ENCODE measurements at regions not wholly inside any gene's neighbourhood (a gene's known extent, or its start where the extent isn't known, plus 50 kb on each side); places are given as distances from the start of the nearest gene placed in this dataset.

GRCh38 chr1:4973341-4973740 lies 318.9 kb downstream of the AJAP1 start:
- Mint-ChIP-seq H3K4me1 (peaks cover 3% of the 10 kb centered on the region; the same call in 2 of the 3 replicates), H3K27me3 (ENCODE audit: insufficient read depth, low read depth, poor library complexity) (no peaks in the 10 kb centered on the region), H3K27ac (no peak overlapping the region), H3K36me3 (ENCODE audit: low read depth) (no peaks in the 10 kb centered on the region; the same call in 2 of the 3 replicates), H3K4me3 (no peak overlapping the region), H3K9me3 (peaks cover 8% of the 10 kb centered on the region; the same call in 2 of the 3 replicates)
- TF ChIP-seq ETS1 (IDR thresholded peaks at IDR 0.05), result no peak
- no peak for TF ChIP-seq ZNF331 (CRISPR knock-in tag; IDR thresholded peaks at IDR 0.05; ENCODE audit: low read depth)
- TF ChIP-seq EZH2phosphoT487 (IDR thresholded peaks at IDR 0.05; ENCODE audit: unreplicated experiment), result no peak
- no peak for TF ChIP-seq NANOG (IDR thresholded peaks at IDR 0.05; ENCODE audit: borderline replicate concordance)
- TF ChIP-seq JUNB (IDR thresholded peaks at IDR 0.05; ENCODE audit: unreplicated experiment), result no peak
- TF ChIP-seq, protein P1, sequence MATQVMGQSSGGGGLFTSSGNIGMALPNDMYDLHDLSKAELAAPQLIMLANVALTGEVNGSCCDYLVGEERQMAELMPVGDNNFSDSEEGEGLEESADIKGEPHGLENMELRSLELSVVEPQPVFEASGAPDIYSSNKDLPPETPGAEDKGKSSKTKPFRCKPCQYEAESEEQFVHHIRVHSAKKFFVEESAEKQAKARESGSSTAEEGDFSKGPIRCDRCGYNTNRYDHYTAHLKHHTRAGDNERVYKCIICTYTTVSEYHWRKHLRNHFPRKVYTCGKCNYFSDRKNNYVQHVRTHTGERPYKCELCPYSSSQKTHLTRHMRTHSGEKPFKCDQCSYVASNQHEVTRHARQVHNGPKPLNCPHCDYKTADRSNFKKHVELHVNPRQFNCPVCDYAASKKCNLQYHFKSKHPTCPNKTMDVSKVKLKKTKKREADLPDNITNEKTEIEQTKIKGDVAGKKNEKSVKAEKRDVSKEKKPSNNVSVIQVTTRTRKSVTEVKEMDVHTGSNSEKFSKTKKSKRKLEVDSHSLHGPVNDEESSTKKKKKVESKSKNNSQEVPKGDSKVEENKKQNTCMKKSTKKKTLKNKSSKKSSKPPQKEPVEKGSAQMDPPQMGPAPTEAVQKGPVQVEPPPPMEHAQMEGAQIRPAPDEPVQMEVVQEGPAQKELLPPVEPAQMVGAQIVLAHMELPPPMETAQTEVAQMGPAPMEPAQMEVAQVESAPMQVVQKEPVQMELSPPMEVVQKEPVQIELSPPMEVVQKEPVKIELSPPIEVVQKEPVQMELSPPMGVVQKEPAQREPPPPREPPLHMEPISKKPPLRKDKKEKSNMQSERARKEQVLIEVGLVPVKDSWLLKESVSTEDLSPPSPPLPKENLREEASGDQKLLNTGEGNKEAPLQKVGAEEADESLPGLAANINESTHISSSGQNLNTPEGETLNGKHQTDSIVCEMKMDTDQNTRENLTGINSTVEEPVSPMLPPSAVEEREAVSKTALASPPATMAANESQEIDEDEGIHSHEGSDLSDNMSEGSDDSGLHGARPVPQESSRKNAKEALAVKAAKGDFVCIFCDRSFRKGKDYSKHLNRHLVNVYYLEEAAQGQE (IDR thresholded peaks at IDR 0.05; ENCODE audit: unreplicated experiment), result no peak
- no peak for TF ChIP-seq STAT1 (IDR thresholded peaks at IDR 0.05; ENCODE audit: unreplicated experiment)
- TF ChIP-seq, protein P2, sequence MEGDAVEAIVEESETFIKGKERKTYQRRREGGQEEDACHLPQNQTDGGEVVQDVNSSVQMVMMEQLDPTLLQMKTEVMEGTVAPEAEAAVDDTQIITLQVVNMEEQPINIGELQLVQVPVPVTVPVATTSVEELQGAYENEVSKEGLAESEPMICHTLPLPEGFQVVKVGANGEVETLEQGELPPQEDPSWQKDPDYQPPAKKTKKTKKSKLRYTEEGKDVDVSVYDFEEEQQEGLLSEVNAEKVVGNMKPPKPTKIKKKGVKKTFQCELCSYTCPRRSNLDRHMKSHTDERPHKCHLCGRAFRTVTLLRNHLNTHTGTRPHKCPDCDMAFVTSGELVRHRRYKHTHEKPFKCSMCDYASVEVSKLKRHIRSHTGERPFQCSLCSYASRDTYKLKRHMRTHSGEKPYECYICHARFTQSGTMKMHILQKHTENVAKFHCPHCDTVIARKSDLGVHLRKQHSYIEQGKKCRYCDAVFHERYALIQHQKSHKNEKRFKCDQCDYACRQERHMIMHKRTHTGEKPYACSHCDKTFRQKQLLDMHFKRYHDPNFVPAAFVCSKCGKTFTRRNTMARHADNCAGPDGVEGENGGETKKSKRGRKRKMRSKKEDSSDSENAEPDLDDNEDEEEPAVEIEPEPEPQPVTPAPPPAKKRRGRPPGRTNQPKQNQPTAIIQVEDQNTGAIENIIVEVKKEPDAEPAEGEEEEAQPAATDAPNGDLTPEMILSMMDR (conservative IDR thresholded peaks at IDR 0.05; ENCODE audit: low read depth in 2 of 2), result no peak
- TF ChIP-seq EZH2 (IDR thresholded peaks at IDR 0.05; ENCODE audit: low read depth, unreplicated experiment), result no peak
- TF ChIP-seq, protein P3, sequence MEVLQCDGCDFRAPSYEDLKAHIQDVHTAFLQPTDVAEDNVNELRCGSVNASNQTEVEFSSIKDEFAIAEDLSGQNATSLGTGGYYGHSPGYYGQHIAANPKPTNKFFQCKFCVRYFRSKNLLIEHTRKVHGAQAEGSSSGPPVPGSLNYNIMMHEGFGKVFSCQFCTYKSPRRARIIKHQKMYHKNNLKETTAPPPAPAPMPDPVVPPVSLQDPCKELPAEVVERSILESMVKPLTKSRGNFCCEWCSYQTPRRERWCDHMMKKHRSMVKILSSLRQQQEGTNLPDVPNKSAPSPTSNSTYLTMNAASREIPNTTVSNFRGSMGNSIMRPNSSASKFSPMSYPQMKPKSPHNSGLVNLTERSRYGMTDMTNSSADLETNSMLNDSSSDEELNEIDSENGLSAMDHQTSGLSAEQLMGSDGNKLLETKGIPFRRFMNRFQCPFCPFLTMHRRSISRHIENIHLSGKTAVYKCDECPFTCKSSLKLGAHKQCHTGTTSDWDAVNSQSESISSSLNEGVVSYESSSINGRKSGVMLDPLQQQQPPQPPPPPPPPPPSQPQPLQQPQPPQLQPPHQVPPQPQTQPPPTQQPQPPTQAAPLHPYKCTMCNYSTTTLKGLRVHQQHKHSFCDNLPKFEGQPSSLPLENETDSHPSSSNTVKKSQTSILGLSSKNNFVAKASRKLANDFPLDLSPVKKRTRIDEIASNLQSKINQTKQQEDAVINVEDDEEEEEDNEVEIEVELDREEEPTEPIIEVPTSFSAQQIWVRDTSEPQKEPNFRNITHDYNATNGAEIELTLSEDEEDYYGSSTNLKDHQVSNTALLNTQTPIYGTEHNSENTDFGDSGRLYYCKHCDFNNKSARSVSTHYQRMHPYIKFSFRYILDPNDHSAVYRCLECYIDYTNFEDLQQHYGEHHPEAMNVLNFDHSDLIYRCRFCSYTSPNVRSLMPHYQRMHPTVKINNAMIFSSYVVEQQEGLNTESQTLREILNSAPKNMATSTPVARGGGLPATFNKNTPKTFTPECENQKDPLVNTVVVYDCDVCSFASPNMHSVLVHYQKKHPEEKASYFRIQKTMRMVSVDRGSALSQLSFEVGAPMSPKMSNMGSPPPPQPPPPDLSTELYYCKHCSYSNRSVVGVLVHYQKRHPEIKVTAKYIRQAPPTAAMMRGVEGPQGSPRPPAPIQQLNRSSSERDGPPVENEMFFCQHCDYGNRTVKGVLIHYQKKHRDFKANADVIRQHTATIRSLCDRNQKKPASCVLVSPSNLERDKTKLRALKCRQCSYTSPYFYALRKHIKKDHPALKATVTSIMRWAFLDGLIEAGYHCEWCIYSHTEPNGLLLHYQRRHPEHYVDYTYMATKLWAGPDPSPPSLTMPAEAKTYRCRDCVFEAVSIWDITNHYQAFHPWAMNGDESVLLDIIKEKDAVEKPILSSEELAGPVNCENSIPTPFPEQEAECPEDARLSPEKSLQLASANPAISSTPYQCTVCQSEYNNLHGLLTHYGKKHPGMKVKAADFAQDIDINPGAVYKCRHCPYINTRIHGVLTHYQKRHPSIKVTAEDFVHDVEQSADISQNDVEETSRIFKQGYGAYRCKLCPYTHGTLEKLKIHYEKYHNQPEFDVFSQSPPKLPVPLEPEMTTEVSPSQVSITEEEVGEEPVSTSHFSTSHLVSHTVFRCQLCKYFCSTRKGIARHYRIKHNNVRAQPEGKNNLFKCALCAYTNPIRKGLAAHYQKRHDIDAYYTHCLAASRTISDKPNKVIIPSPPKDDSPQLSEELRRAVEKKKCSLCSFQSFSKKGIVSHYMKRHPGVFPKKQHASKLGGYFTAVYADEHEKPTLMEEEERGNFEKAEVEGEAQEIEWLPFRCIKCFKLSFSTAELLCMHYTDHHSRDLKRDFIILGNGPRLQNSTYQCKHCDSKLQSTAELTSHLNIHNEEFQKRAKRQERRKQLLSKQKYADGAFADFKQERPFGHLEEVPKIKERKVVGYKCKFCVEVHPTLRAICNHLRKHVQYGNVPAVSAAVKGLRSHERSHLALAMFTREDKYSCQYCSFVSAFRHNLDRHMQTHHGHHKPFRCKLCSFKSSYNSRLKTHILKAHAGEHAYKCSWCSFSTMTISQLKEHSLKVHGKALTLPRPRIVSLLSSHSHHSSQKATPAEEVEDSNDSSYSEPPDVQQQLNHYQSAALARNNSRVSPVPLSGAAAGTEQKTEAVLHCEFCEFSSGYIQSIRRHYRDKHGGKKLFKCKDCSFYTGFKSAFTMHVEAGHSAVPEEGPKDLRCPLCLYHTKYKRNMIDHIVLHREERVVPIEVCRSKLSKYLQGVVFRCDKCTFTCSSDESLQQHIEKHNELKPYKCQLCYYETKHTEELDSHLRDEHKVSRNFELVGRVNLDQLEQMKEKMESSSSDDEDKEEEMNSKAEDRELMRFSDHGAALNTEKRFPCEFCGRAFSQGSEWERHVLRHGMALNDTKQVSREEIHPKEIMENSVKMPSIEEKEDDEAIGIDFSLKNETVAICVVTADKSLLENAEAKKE (CRISPR knock-in tag; IDR thresholded peaks at IDR 0.05), result no peak
- no peak for TF ChIP-seq POLR2AphosphoS5 (IDR thresholded peaks at IDR 0.05; ENCODE audit: low read depth)
- no peak for TF ChIP-seq ZNF114 (CRISPR knock-in tag; IDR thresholded peaks at IDR 0.05)
- TF ChIP-seq CREB1 (CRISPR knock-in tag; IDR thresholded peaks at IDR 0.05; ENCODE audit: low read depth), result no peak
- no peak overlapping the region for H3K27ac ChIP-seq (ENCODE audit: low read depth)
- H2AFZ ChIP-seq, result no peak overlapping the region
- no peaks in the 10 kb centered on the region for H4K20me1 ChIP-seq (replicated peaks; ENCODE audit: insufficient read depth)
- DNase-seq (ENCODE audit: low spot score), result no peak
- no peak for ATAC-seq
- H3K36me3 ChIP-seq (ENCODE audit: insufficient read depth), result no peaks in the 10 kb centered on the region
- no peaks in the 10 kb centered on the region for H3K27me3 ChIP-seq (ENCODE audit: insufficient read depth)
- no peak overlapping the region for H3K4me3 ChIP-seq
- no peaks in the 10 kb centered on the region for H3K9me2 ChIP-seq (ENCODE audit: insufficient read depth)
- no peak overlapping the region for H3K4me2 ChIP-seq
- H3K79me2 ChIP-seq (replicated peaks; ENCODE audit: insufficient read depth), result no peaks in the 10 kb centered on the region
- no peaks in the 10 kb centered on the region for H3F3A ChIP-seq (replicated peaks; ENCODE audit: low read depth)
- H3K4me1 ChIP-seq (ENCODE audit: insufficient read depth), result no peaks in the 10 kb centered on the region
